SK-N-SH treated with all-trans-retinoic acid at 6 μM for 48 hours (cell line): ENCODE measurements at regions not wholly inside any gene's neighbourhood (a gene's known extent, or its start where the extent isn't known, plus 50 kb on each side); places are given as distances from the start of the nearest gene placed in this dataset.

Source experiments
- ATAC-seq: fragments of 200-7000 bp; cut with Tn5 transposase; 3 replicates; pipeline ENCODE4 v1.9.1; 2020; ENCODE audit warnings: mild to moderate bottlenecking, moderate library complexity
- ARNTL ChIP-seq: fragments of 450-650 bp; formaldehyde crosslinking; IDR thresholded peaks from 2 replicates; pipeline ENCODE4 v1.5.0; 2020; ENCODE audit warnings: low read depth, mild to moderate bottlenecking, moderate library complexity, borderline replicate concordance
- BACH2 ChIP-seq: fragments of 250-450 bp; sonication (Bioruptor Pico); IDR thresholded peaks from 2 replicates; pipeline ENCODE4 v1.9.0; 2021; ENCODE audit warnings: mild to moderate bottlenecking, borderline replicate concordance
- CSDC2 ChIP-seq: fragments of 250-450 bp; sonication (Bioruptor Pico); IDR thresholded peaks from 2 replicates; pipeline ENCODE4 v1.5.0; 2020; ENCODE audit warnings: mild to moderate bottlenecking, moderate library complexity
- ESRRG ChIP-seq: fragments of 250-450 bp; sonication (Bioruptor Pico); IDR thresholded peaks from 2 replicates; pipeline ENCODE4 v1.6.1; 2021; ENCODE audit warnings: mild to moderate bottlenecking
- GLIS3 ChIP-seq: fragments of 250-450 bp; sonication (Bioruptor Pico); IDR thresholded peaks from 2 replicates; pipeline ENCODE4 v1.5.0; 2020; ENCODE audit warnings: mild to moderate bottlenecking, moderate library complexity
- ISL1 ChIP-seq: fragments of 250-450 bp; sonication (Bioruptor Pico); IDR thresholded peaks from 2 replicates; pipeline ENCODE4 v2.1.2; 2022; ENCODE audit warnings: mild to moderate bottlenecking, moderate library complexity
- OSR1 ChIP-seq: fragments of 250-450 bp; sonication (Bioruptor Pico); IDR thresholded peaks from 2 replicates; pipeline ENCODE4 v1.8.0; 2022; ENCODE audit warnings: moderate library complexity, mild to moderate bottlenecking, inconsistent platforms
- POU6F1 ChIP-seq: fragments of 250-450 bp; sonication (Bioruptor Pico); IDR thresholded peaks from 2 replicates; pipeline ENCODE4 v1.8.0; 2021; ENCODE audit warnings: low read depth, mild to moderate bottlenecking, moderate library complexity, borderline replicate concordance
- PPARA ChIP-seq: fragments of 250-450 bp; sonication (Bioruptor Pico); IDR thresholded peaks from 2 replicates; pipeline ENCODE4 v1.5.0; 2020; ENCODE audit warnings: mild to moderate bottlenecking, borderline replicate concordance
- RARB ChIP-seq: fragments of 250-450 bp; sonication (Bioruptor Pico); IDR thresholded peaks from 2 replicates; pipeline ENCODE4 v1.8.0; 2021; ENCODE audit warnings: mild to moderate bottlenecking, moderate library complexity
- SNAI2 ChIP-seq: fragments of 250-450 bp; sonication (Bioruptor Pico); IDR thresholded peaks from 2 replicates; pipeline ENCODE4 v1.5.0; 2020; ENCODE audit warnings: mild to moderate bottlenecking, moderate library complexity
- TCF4 ChIP-seq: fragments of 250-450 bp; sonication (Bioruptor Pico); IDR thresholded peaks from 2 replicates; pipeline ENCODE4 v1.8.0; 2021; ENCODE audit warnings: mild to moderate bottlenecking, moderate library complexity, borderline replicate concordance
- TOX ChIP-seq: fragments of 250-450 bp; sonication (Bioruptor Pico); IDR thresholded peaks from 2 replicates; pipeline ENCODE4 v1.8.0; 2021; ENCODE audit warnings: mild to moderate bottlenecking, moderate library complexity, borderline replicate concordance
- TSHZ2 ChIP-seq: fragments of 250-450 bp; sonication (Bioruptor Pico); IDR thresholded peaks from 2 replicates; pipeline ENCODE4 v1.5.0; 2020; ENCODE audit warnings: mild to moderate bottlenecking, moderate library complexity
- ZC3H10 ChIP-seq: fragments of 250-450 bp; sonication (Bioruptor Pico); IDR thresholded peaks from 2 replicates; pipeline ENCODE4 v1.5.1; 2021; ENCODE audit warnings: mild to moderate bottlenecking, moderate library complexity
- ZFP3 ChIP-seq: fragments of 250-450 bp; sonication (Bioruptor Pico); IDR thresholded peaks from 2 replicates; pipeline ENCODE4 v1.5.0; 2020; ENCODE audit warnings: mild to moderate bottlenecking, moderate library complexity
- ZFP30 ChIP-seq: fragments of 450-650 bp; formaldehyde crosslinking; IDR thresholded peaks from 2 replicates; pipeline ENCODE4 v1.5.0; 2022; ENCODE audit warnings: mild to moderate bottlenecking, moderate library complexity
- ZNF565 ChIP-seq: fragments of 450-650 bp; formaldehyde crosslinking; conservative IDR thresholded peaks from 2 replicates; pipeline ENCODE4 v1.5.0; 2020; ENCODE audit warnings: low read depth, mild to moderate bottlenecking, moderate library complexity
- ZNF70 ChIP-seq: fragments of 450-650 bp; formaldehyde crosslinking; IDR thresholded peaks from 2 replicates; pipeline ENCODE4 v1.5.0; 2020; ENCODE audit warnings: mild to moderate bottlenecking, moderate library complexity
- ZNF8 ChIP-seq: fragments of 450-650 bp; formaldehyde crosslinking; IDR thresholded peaks from 2 replicates; pipeline ENCODE4 v1.5.0; 2020; ENCODE audit warnings: mild to moderate bottlenecking, moderate library complexity
- TF ChIP-seq, protein P1 (sequence below): fragments of 250-450 bp; sonication (Bioruptor Pico); IDR thresholded peaks from 2 replicates; pipeline ENCODE4 v1.5.1; 2021; ENCODE audit warnings: mild to moderate bottlenecking, moderate library complexity
- TF ChIP-seq, protein P2 (sequence below): fragments of 250-450 bp; sonication (Bioruptor Pico); IDR thresholded peaks from 2 replicates; pipeline ENCODE4 v1.5.1; 2020; ENCODE audit warnings: low read depth, mild to moderate bottlenecking, moderate library complexity

- TF ChIP-seq GLIS3 (no peak), TCF4 (CRISPR knock-in tag) (no peak), CSDC2 (CRISPR knock-in tag) (no peak)
- no peak for ATAC-seq
These were observed 418.9 kb downstream of the IRS1 start for GRCh38 chr2:226380679-226381078.

GRCh38 chr2:226378753-226379705 is 420.6 kb downstream of the IRS1 start:
- ATAC-seq: no peak
- TF ChIP-seq CSDC2 (CRISPR knock-in tag) (no peak), TOX (CRISPR knock-in tag) (no peak), BACH2 (CRISPR knock-in tag) (no peak), GLIS3 (no peak), POU6F1 (CRISPR knock-in tag) (no peak), ZFP3 (CRISPR knock-in tag) (no peak), ISL1 (CRISPR knock-in tag) (no peak), TCF4 (CRISPR knock-in tag) (no peak), ZNF8 (CRISPR knock-in tag) (no peak), ZNF70 (no peak), SNAI2 (no peak), RARB (CRISPR knock-in tag) (no peak), ZC3H10 (CRISPR knock-in tag) (no peak), TSHZ2 (no peak), ESRRG (CRISPR knock-in tag) (no peak), ARNTL (CRISPR knock-in tag) (no peak), OSR1 (CRISPR knock-in tag) (no peak)
- TF ChIP-seq, protein P1, sequence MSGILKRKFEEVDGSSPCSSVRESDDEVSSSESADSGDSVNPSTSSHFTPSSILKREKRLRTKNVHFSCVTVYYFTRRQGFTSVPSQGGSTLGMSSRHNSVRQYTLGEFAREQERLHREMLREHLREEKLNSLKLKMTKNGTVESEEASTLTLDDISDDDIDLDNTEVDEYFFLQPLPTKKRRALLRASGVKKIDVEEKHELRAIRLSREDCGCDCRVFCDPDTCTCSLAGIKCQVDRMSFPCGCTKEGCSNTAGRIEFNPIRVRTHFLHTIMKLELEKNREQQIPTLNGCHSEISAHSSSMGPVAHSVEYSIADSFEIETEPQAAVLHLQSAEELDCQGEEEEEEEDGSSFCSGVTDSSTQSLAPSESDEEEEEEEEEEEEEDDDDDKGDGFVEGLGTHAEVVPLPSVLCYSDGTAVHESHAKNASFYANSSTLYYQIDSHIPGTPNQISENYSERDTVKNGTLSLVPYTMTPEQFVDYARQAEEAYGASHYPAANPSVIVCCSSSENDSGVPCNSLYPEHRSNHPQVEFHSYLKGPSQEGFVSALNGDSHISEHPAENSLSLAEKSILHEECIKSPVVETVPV (CRISPR knock-in tag): no peak
- TF ChIP-seq, protein P2, sequence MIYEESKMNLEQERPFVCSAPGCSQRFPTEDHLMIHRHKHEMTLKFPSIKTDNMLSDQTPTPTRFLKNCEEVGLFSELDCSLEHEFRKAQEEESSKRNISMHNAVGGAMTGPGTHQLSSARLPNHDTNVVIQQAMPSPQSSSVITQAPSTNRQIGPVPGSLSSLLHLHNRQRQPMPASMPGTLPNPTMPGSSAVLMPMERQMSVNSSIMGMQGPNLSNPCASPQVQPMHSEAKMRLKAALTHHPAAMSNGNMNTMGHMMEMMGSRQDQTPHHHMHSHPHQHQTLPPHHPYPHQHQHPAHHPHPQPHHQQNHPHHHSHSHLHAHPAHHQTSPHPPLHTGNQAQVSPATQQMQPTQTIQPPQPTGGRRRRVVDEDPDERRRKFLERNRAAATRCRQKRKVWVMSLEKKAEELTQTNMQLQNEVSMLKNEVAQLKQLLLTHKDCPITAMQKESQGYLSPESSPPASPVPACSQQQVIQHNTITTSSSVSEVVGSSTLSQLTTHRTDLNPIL (CRISPR knock-in tag): no peak
- TF ChIP-seq, all 23 proteins: peak for 0

GRCh38 chr2:226376516-226377180 is 423.0 kb downstream of the IRS1 start:
- TF ChIP-seq PPARA (CRISPR knock-in tag) (no peak), ZNF565 (CRISPR knock-in tag) (no peak), ESRRG (CRISPR knock-in tag) (no peak), ZFP30 (CRISPR knock-in tag) (no peak), OSR1 (CRISPR knock-in tag) (no peak), ZFP3 (CRISPR knock-in tag) (no peak), ZC3H10 (CRISPR knock-in tag) (no peak), ZNF8 (CRISPR knock-in tag) (no peak), BACH2 (CRISPR knock-in tag) (no peak), RARB (CRISPR knock-in tag) (no peak), TSHZ2 (no peak), CSDC2 (CRISPR knock-in tag) (no peak), GLIS3 (no peak), SNAI2 (no peak)
- TF ChIP-seq, protein P2 (CRISPR knock-in tag): no peak
- ATAC-seq: no peak; the same call in 2 of the 3 replicates
